HG02885 (cell line): ENCODE measurements at regions not wholly inside any gene's neighbourhood (a gene's known extent, or its start where the extent isn't known, plus 50 kb on each side); places are given as distances from the start of the nearest gene placed in this dataset.
A peak's percentile ranks its signal among the peaks of the same experiment; 100 is the strongest.
"Not testable (repeated sequence)": the region's sequence is repeated elsewhere in the genome, so short reads cannot be mapped to it uniquely, and the experiment has no call there.

Source experiments
- ATAC-seq: cut with Tn5 transposase; IDR thresholded peaks from one replicate; pipeline ENCODE4 v1.9.1; 2021; ENCODE audit warnings: mild to moderate bottlenecking; ENCODE audit not compliant: unreplicated experiment, poor library complexity

DNA sequence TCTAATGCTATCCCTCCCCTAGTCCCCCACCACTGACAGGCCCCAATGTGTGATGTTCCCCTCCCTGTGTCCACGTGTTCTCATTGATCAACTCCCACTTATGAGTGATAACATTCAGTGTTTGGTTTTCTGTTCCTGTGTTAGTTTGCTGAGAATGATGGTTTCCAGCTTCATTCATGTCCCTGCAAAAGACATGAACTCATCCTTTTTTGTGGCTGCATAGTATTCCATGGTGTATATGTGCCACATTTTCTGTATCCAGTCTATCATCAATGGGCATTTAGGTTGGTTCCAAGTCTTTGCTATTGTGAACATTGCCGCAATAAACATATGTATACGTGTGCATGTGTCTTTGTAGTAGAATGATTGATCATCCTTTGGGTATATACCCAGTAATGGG is 153.1 kb downstream of the OR13H1 start:
- ATAC-seq, result not testable (repeated sequence)

DNA sequence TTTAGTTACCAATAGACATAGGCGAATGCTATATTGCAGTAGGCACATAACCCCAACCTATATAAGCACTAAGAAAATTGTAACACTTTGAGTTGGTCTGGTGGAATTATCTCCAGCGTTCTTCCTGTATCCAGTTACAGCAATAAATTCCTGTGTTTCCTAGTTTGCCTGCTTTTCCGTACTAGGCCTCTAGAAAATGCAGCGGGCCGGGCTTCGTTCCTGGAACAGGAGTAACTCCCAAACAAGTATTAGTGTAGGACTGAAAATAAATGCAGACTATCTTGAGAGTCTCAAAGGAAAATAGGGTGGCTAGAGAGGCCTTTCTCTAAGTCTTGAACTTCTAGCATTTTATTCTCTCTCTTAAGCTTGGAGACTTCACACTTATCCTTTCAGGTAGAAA is 159.8 kb downstream of the OR13H1 start:
- ATAC-seq, result no peak

GRCh38 chrX:131704136-131704695 is 160.3 kb downstream of the OR13H1 start:
- peak; percentile 73 for ATAC-seq

GRCh38 chrX:131709553-131709952 is 165.7 kb downstream of the OR13H1 start:
- no peak for ATAC-seq

GRCh38 chrX:131711478-131711867 is 167.6 kb downstream of the OR13H1 start:
- no peak for ATAC-seq

GRCh38 chrX:131723646-131724045 is 179.8 kb downstream of the OR13H1 start:
- no peak for ATAC-seq

DNA sequence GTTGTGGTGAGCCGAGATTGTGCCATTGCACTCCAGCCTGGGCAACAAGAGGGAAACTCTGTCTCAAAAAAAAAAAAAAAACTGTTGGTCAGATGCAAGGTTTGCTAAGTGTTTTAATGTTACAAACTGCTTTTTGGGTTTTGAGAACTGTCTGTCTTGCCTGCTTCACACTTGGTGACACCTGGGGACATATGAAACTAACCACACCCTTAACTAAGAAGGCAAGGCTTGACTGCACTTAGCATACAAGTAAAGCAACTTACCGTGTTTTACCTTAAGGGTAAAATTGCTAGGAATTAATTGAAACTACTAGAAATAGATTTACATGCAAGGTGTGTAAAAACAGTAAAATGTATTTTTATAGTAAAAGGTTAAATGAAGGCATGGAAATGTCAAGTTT is 180.4 kb downstream of the OR13H1 start:
- no peak for ATAC-seq

GRCh38 chrX:131725001-131725654 is 181.3 kb downstream of the OR13H1 start:
- no peak for ATAC-seq

GRCh38 chrX:131727778-131728177 is 183.9 kb downstream of the OR13H1 start:
- no peak for ATAC-seq

DNA sequence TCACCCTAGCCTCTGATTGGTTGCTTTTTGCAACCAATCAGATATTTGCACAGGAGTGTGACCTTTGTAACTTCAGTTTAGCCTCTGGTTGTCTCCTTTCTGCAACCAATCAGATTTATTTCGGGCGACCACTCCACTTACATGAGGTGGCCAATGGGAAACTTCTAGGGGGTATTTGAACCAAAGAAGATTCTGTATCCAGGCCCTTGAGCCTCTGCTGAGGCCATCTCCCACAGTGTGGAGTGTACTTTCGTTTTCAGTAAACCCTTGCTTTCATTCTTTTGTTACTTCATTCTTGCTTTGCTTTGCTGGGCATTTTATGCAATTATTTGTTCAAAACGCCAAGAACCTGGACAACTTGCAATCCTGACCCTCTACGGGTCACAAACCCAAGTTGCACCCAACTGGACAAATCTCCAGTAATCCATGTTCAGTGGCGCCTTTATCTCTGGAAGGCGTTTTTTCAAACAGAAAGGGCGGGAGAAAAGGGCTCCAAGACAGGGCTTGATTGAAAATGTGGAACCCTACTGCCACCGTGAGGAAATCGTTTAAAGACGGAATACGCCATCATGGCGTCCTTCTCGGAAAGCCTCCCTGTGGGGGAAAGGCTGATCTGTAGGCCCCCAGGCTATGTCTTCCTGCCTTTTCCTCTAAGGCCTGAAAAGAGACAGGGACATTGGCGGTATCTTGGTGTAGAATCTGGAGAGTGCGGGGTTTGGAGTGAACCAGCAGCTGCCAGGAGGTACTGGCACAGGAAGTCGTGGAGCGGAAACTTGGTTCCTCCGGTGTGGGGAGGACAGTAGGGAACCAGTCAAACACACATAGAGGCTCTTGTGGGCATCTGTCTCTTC is 184.6 kb downstream of the OR13H1 start:
- peak; percentile 76 for ATAC-seq

- ATAC-seq, result peak; percentile 67
These were observed 185.4 kb downstream of the OR13H1 start for GRCh38 chrX:131729295-131729694.

DNA sequence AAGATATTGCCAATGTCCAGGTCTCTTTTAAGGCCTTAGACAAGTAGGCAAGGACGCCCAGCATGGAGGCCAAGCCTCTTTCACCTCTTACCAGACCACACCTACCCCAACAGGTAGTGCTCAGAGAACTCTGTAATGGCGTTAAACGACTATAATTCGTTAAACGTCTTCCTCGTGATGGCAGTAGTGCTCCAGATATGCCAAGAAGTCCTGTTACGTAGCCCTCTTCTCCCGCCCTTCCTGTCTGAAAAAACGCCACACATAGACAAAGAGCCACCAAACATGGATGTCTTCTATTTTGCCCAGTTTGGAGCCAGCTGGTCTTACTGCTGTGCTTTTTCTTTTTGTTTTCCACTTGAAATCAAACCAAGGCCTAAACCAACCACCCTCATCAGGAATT is 190.7 kb downstream of the OR13H1 start:
- ATAC-seq, result peak; percentile 88

DNA sequence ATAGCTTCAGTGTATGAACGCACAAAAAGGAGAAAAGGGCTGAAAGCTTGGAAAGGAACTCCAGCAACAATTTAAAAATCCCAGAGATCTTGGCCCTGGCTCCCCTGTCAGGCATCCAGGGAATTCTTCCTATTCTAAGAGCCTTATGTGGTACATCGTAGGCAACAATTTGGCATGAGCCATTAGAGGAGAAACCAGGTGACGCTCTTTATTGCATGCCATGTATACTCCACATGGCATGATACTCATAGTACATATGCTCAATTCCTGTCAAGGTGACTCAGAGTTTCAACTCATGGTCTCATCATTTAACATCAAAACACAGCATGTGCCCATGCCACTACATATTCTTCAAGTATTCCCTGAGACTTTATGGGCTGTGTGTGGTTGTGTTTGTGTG is 191.3 kb downstream of the OR13H1 start:
- no peak for ATAC-seq

DNA sequence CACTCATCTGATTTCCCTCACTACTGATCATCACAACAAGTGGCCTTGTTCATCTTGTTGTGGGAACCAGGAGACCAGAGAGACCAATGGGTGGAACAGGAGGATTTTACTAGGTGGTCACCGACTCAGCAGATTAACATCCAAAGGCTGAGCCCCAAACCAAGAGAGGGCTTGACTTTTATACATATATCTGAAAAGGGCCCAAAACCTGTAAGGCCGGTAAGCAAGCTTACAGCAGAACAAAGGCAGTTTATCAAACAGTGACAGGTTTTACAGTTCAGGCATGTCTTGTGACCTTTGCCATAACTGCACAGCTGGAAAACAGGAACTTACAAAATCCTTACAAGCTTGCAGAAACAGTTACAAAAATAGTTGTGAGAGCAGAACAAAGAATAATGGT is 195.9 kb downstream of the OR13H1 start:
- ATAC-seq, result no peak

- peak; percentile 78 for ATAC-seq
These were observed 197.3 kb downstream of the OR13H1 start for GRCh38 chrX:131741103-131741581.

- ATAC-seq, result no peak
These were observed 202.1 kb downstream of the OR13H1 start for GRCh38 chrX:131745942-131746489.

- peak; percentile 52 for ATAC-seq
These were observed 202.7 kb downstream of the OR13H1 start for GRCh38 chrX:131746491-131746968.

- peak; percentile 69 for ATAC-seq
These were observed 203.3 kb downstream of the OR13H1 start for GRCh38 chrX:131747173-131747572.

DNA sequence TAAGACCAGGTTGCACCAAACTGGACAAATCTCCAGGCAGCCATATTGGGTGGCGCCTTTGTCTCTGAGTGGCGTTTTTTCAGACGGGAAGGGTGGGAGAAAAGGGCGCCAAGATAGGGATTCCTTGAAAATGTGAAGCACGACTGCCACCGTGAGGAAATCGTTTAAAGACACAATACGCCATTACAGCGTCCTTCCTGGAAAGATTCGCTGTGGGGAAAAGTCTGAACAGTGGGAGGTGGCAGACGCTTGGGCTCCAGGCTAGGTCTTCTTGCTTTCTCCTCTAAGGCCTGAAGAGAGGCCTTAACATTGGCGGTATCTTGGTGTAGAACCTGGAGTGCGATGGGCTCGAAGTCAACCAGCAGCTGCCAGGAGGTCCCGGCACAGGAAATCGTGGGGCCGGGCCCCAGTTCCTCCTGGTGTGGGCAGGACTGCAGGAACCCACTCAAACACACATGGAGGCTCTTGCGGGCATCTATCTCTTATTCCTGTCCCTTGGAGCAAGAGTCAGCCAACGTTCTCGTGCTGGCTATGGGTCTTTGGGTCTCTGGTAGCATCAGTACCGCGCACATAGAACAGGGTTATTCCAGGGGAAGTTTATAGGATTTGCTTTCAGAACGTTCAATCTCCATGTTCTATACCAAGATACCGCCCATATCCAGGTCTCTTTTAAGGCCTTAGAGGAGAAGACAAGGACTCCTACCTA is 208.8 kb downstream of the OR13H1 start:
- ATAC-seq, result peak; percentile 67

- peak; percentile 58 for ATAC-seq
These were observed 218.9 kb downstream of the OR13H1 start for GRCh38 chrX:131762802-131763234.
